SK-N-MC (cell line): ENCODE measurements at regions not wholly inside any gene's neighbourhood (a gene's known extent, or its start where the extent isn't known, plus 50 kb on each side); places are given as distances from the start of the nearest gene placed in this dataset.

Experiments used
- EZH2 ChIP-seq: fragments of 200-600 bp; sonication (generic); IDR thresholded peaks from one replicate; pipeline ENCODE4 v1.6.1; 2017; ENCODE audit warnings: antibody characterized with exemption
- FOXP2 ChIP-seq: optimal IDR thresholded peaks from 2 replicates; pipeline ENCODE3; 2011; ENCODE audit warnings: mild to moderate bottlenecking, moderate library complexity; ENCODE audit not compliant: insufficient read depth; ENCODE audit errors: extremely low read length, control extremely low read depth
- POLR2AphosphoS5 ChIP-seq: IDR thresholded peaks from 2 replicates; pipeline ENCODE4 v1.6.1; 2012; ENCODE audit warnings: mild to moderate bottlenecking, low read depth, low read length, borderline replicate concordance

DNA sequence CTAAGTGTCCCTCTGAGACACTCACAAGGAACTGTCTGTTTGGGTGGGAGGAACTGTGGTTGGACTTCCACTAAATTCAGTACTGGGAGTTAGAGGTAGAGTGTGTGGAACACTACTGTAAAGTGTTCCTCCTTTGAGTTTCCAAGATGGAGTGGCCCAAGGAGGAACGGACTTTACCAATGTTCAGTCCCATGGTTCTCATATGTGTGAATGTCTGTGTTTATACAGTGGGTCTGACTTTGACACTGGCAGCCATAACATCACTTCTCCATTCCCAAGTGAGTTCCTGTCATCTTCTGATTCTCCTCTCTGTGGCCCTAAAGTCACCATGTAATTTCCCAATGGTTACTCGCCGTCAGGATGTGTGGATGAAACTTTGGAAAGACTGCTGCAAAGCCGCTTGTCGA, 136.8 kb upstream of the SERP2 start:
- TF ChIP-seq EZH2 (no peak), POLR2AphosphoS5 (no peak), FOXP2 (no peak)
